B cell (primary cell): ENCODE measurements at regions not wholly inside any gene's neighbourhood (a gene's known extent, or its start where the extent isn't known, plus 50 kb on each side); places are given as distances from the start of the nearest gene placed in this dataset.

Experiments used
- ATAC-seq: fragments of 200-7000 bp; cut with Tn5 transposase; one replicate; pipeline ENCODE4 v1.10.0; 2021; ENCODE audit warnings: low read depth, mild to moderate bottlenecking, moderate number of reproducible peaks, moderate library complexity
- CTCF ChIA-PET: fragments of 350-600 bp; sonication (Branson Sonifier 250); formaldehyde crosslinking; loops from one replicate; lab custom pipeline; 2021; ENCODE audit warnings: antibody characterized with exemption, inconsistent platforms; lab: Charles Lee
- POLR2A ChIA-PET: fragments of 350-600 bp; sonication (Branson Sonifier 250); formaldehyde crosslinking; loops from one replicate; lab custom pipeline; 2021; ENCODE audit warnings: antibody characterized with exemption; lab: Charles Lee
- DNase-seq: peaks from one replicate; pipeline ENCODE4 v3.0.0; 2013
- H2AFZ ChIP-seq: 2 replicates; pipeline ENCODE4 v1.6.1; 2012; ENCODE audit warnings: mild to moderate bottlenecking, low read depth, low read length; ENCODE audit not compliant: insufficient read depth, poor library complexity, severe bottlenecking
- H3K27ac ChIP-seq, 2 donors: 1 replicate in 1 of 2; 2 replicates in 1 of 2; pipeline ENCODE4 v1.5.1; 2012 to 2013; ENCODE audit warnings: low read length in 2 of 2, mild to moderate bottlenecking in 2 of 2, moderate library complexity in 1 of 2
- H3K27me3 ChIP-seq, 4 experiments: fragments of 200-600 bp in 1 of 4; sonication (generic) in 1 of 4; replicated peaks in 1 of 4; 1 replicate in 2 of 4; 2 replicates in 2 of 4; pipeline versions ENCODE4 v1.6.1 to v1.7.0; 2013 to 2016; ENCODE audit warnings: low read length in 3 of 4, mild to moderate bottlenecking in 2 of 4, mixed read lengths in 1 of 4, moderate library complexity in 1 of 4; ENCODE audit not compliant: insufficient read depth in 4 of 4, control insufficient read depth in 3 of 4; ENCODE audit errors: control extremely low read depth in 1 of 4
- H3K36me3 ChIP-seq, 2 experiments: replicated peaks in 1 of 2; 1 replicate in 1 of 2; 2 replicates in 1 of 2; pipeline versions ENCODE4 v1.6.1 to v1.7.1; 2013; ENCODE audit warnings: low read length in 1 of 2; ENCODE audit not compliant: insufficient read depth in 2 of 2, control insufficient read depth in 1 of 2; ENCODE audit errors: control extremely low read depth in 1 of 2, extremely low read depth in 1 of 2
- H3K4me1 ChIP-seq, 2 donors: fragments of 200-600 bp in 1 of 2; sonication (generic) in 1 of 2; 1 replicate in 1 of 2; 2 replicates in 1 of 2; pipeline versions ENCODE4 v1.5.1 to v1.6.1; 2013 to 2017; ENCODE audit warnings: low read length in 2 of 2; ENCODE audit not compliant: control insufficient read depth in 2 of 2, insufficient read depth in 2 of 2
- H3K4me2 ChIP-seq: replicated peaks from 2 replicates; pipeline ENCODE3; 2012; ENCODE audit warnings: mild to moderate bottlenecking, low read depth, low read length; ENCODE audit not compliant: poor library complexity, severe bottlenecking
- H3K4me3 ChIP-seq, 5 experiments: fragments of 200-600 bp in 1 of 5; sonication (generic) in 1 of 5; 1 replicate in 3 of 5; 2 replicates in 2 of 5; pipeline versions ENCODE4 v1.5.1 to v1.7.0; 2011 to 2016; ENCODE audit warnings: low read length in 4 of 5, mild to moderate bottlenecking in 4 of 5, low read depth in 2 of 5, control low read depth in 1 of 5, moderate library complexity in 1 of 5; ENCODE audit not compliant: insufficient read depth in 1 of 5; ENCODE audit errors: control extremely low read depth in 1 of 5, extremely low read depth in 1 of 5
- H3K79me2 ChIP-seq: fragments of 200-600 bp; sonication (generic); one replicate; pipeline ENCODE4 v1.6.0; 2016; ENCODE audit warnings: low read length; ENCODE audit not compliant: control insufficient read depth, insufficient read depth
- H3K9ac ChIP-seq: fragments of 200-600 bp; sonication (generic); 2 replicates; pipeline ENCODE4 v1.6.1; 2017; ENCODE audit warnings: mild to moderate bottlenecking, low read length, moderate library complexity
- H3K9me3 ChIP-seq, 3 donors: one replicate each; pipeline versions ENCODE4 v1.6.1 to v1.7.1; 2013; ENCODE audit warnings: low read length in 2 of 3; ENCODE audit not compliant: control insufficient read depth in 2 of 3, insufficient read depth in 1 of 3; ENCODE audit errors: control extremely low read depth in 1 of 3
- H4K20me1 ChIP-seq: 2 replicates; pipeline ENCODE4 v1.6.0; 2012; ENCODE audit warnings: mild to moderate bottlenecking, low read length; ENCODE audit not compliant: insufficient read depth, control insufficient read depth, poor library complexity, severe bottlenecking
- H3K27ac Mint-ChIP-seq: one replicate; pipeline ENCODE4 v1.8.0; 2021; ENCODE audit warnings: mixed read lengths
- H3K27me3 Mint-ChIP-seq: one replicate; pipeline ENCODE4 v1.8.0; 2021; ENCODE audit warnings: mixed read lengths
- H3K4me1 Mint-ChIP-seq: one replicate; pipeline ENCODE4 v1.8.0; 2021; ENCODE audit warnings: mixed read lengths
- H3K4me3 Mint-ChIP-seq: one replicate; pipeline ENCODE4 v1.8.0; 2021; ENCODE audit warnings: mixed read lengths
- H3K9me3 Mint-ChIP-seq: one replicate; pipeline ENCODE4 v1.8.0; 2022; ENCODE audit warnings: mixed read lengths; ENCODE audit not compliant: insufficient read depth
- EZH2 ChIP-seq: IDR thresholded peaks from 2 replicates; pipeline ENCODE4 v1.6.1; 2012; ENCODE audit warnings: borderline replicate concordance, low read depth, mild to moderate bottlenecking, moderate library complexity, low read length; ENCODE audit not compliant: insufficient read depth, poor library complexity, severe bottlenecking
- WGBS: methylation state at CpG from one replicate; pipeline ENCODE4 v1.1.5; 2013; ENCODE audit warnings: missing lambda C conversion rate; ENCODE audit not compliant: insufficient coverage; 5-methylcytosine and 5-hydroxymethylcytosine counted together
- intact Hi-C: fragments of 100-400 bp; cut with micrococcal nuclease; formaldehyde crosslinking; loops from one replicate; pipeline ENCODE4 v1.10.0; 2022
- TF ChIP-seq, protein P1 (sequence below): fragments of 200-600 bp; IDR thresholded peaks from one replicate; pipeline ENCODE4 v1.8.0; 2022; ENCODE audit warnings: antibody characterized with exemption, mild to moderate bottlenecking

DNA sequence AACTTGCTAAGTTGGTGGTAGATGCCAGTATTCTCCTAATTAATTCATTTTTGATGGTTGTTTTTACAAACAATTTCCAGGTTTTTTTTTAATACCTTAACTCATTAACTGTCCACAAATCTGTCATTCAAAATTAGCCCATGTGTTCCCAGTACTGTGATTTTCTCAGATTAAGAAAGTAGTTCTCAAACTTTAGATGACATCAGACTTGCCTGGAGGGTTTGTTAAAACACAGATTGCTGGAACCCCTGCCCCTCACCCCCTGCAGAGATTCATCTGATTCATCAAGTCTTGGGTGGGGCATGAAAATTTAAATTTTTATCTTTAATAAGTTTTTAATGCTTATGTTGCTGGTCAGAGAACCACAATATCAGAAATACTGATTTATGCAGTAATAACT is 130.5 kb downstream of the BACH1 start:
- Histone ChIP-seq H3K27ac (no peak overlapping the region), H3K27me3 (no peaks in the 10 kb centered on the region), H3K79me2 (no peaks in the 10 kb centered on the region), H3K4me1 (peaks cover 10% of the 10 kb centered on the region in 2 donors), H3K9me3 (no peaks in the 10 kb centered on the region), H3K9ac (no peak overlapping the region), H3K4me3 (no peak overlapping the region), H3K36me3 (no peaks in the 10 kb centered on the region), H3K4me2 (no peak overlapping the region), H2AFZ (no peak overlapping the region), H4K20me1 (no peaks in the 10 kb centered on the region)
- no peaks in the 10 kb centered on the region for H3K27me3 Mint-ChIP-seq
- H3K27ac Mint-ChIP-seq, result no peak overlapping the region
- POLR2A ChIA-PET, result no interaction called here
- DNase-seq, result no peak
- no peak overlapping the region for H3K4me3 Mint-ChIP-seq
- CTCF ChIA-PET, result no interaction called here
- no peak for ATAC-seq
- H3K4me1 Mint-ChIP-seq, result peaks cover 19% of the 10 kb centered on the region
- H3K9me3 Mint-ChIP-seq, result no peaks in the 10 kb centered on the region
- no peak for TF ChIP-seq EZH2
- intact Hi-C loops, result no loop called here

GRCh38 chr21:29430030-29430429 is 131.3 kb downstream of the BACH1 start:
- WGBS, result 93% methylated on average over 3 of the region's 4 CpGs
- no peak for DNase-seq
- H3K9me3 ChIP-seq, result no peaks in the 10 kb centered on the region
- H2AFZ ChIP-seq, result no peak overlapping the region
- H3K4me2 ChIP-seq, result no peak overlapping the region
- no peak overlapping the region for H3K9ac ChIP-seq
- ChIA-PET POLR2A (no interaction called here), CTCF (no interaction called here)
- Mint-ChIP-seq H3K4me3 (no peak overlapping the region), H3K4me1 (peaks cover 19% of the 10 kb centered on the region), H3K9me3 (no peaks in the 10 kb centered on the region), H3K27me3 (no peaks in the 10 kb centered on the region), H3K27ac (no peak overlapping the region)
- H3K27ac ChIP-seq, result no peak overlapping the region
- H3K36me3 ChIP-seq, result no peaks in the 10 kb centered on the region
- H3K79me2 ChIP-seq, result no peaks in the 10 kb centered on the region
- intact Hi-C loops, result no loop called here
- H3K4me1 ChIP-seq, result peaks cover 5 to 6% of the 10 kb centered on the region in 2 donors
- no peak for TF ChIP-seq EZH2
- TF ChIP-seq, protein P1, sequence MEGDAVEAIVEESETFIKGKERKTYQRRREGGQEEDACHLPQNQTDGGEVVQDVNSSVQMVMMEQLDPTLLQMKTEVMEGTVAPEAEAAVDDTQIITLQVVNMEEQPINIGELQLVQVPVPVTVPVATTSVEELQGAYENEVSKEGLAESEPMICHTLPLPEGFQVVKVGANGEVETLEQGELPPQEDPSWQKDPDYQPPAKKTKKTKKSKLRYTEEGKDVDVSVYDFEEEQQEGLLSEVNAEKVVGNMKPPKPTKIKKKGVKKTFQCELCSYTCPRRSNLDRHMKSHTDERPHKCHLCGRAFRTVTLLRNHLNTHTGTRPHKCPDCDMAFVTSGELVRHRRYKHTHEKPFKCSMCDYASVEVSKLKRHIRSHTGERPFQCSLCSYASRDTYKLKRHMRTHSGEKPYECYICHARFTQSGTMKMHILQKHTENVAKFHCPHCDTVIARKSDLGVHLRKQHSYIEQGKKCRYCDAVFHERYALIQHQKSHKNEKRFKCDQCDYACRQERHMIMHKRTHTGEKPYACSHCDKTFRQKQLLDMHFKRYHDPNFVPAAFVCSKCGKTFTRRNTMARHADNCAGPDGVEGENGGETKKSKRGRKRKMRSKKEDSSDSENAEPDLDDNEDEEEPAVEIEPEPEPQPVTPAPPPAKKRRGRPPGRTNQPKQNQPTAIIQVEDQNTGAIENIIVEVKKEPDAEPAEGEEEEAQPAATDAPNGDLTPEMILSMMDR, result no peak
- no peak for ATAC-seq
- no peaks in the 10 kb centered on the region for H3K27me3 ChIP-seq
- no peaks in the 10 kb centered on the region for H4K20me1 ChIP-seq
- H3K4me3 ChIP-seq, result no peak overlapping the region
